GM23248 (cell line): ENCODE measurements at regions not wholly inside any gene's neighbourhood (a gene's known extent, or its start where the extent isn't known, plus 50 kb on each side); places are given as distances from the start of the nearest gene placed in this dataset.

Experiments used
- EZH2 ChIP-seq: fragments of 200-600 bp; sonication (generic); IDR thresholded peaks from 2 replicates; pipeline ENCODE4 v1.6.1; 2018; ENCODE audit warnings: antibody characterized with exemption, mild to moderate bottlenecking; ENCODE audit not compliant: insufficient read depth, poor library complexity, severe bottlenecking
- EZH2phosphoT487 ChIP-seq: fragments of 200-600 bp; sonication (generic); IDR thresholded peaks from 2 replicates; pipeline ENCODE4 v1.6.1; 2018; ENCODE audit warnings: antibody characterized with exemption, moderate library complexity, mild to moderate bottlenecking, low read depth; ENCODE audit not compliant: insufficient read depth

- TF ChIP-seq EZH2 = no peak
- TF ChIP-seq EZH2phosphoT487 = no peak
Observed at GRCh38 chr14:39875028-39875427, 442.8 kb upstream of the FBXO33 start.
